H1 (cell line): ENCODE measurements at regions not wholly inside any gene's neighbourhood (a gene's known extent, or its start where the extent isn't known, plus 50 kb on each side); places are given as distances from the start of the nearest gene placed in this dataset.

Experiments
- CTCF ChIP-seq, 3 experiments: IDR thresholded peaks; 1 replicate in 2 of 3; 2 replicates in 1 of 3; pipeline versions ENCODE4 v1.5.1 to v1.6.1; 2011; ENCODE audit warnings: low read length in 3 of 3, mild to moderate bottlenecking in 3 of 3, inconsistent platforms in 2 of 3, low read depth in 1 of 3, moderate library complexity in 1 of 3; ENCODE audit not compliant: insufficient read depth in 1 of 3; ENCODE audit errors: control extremely low read depth in 1 of 3
- EZH2 ChIP-seq: fragments of 200-600 bp; sonication (generic); IDR thresholded peaks from 2 replicates; pipeline ENCODE4 v1.7.1; 2012; ENCODE audit warnings: low read depth, mild to moderate bottlenecking, moderate library complexity, low read length, inconsistent platforms; ENCODE audit not compliant: severe bottlenecking
- GABPA ChIP-seq: IDR thresholded peaks from 2 replicates; pipeline ENCODE4 v1.6.1; 2011; ENCODE audit warnings: mild to moderate bottlenecking, low read length, moderate library complexity, borderline replicate concordance; ENCODE audit not compliant: insufficient read depth
- POLR2A ChIP-seq, 2 experiments: IDR thresholded peaks; 1 replicate in 1 of 2; 2 replicates in 1 of 2; pipeline ENCODE4 v1.6.1; 2011; ENCODE audit warnings: low read depth in 2 of 2, low read length in 2 of 2, mild to moderate bottlenecking in 2 of 2; ENCODE audit errors: control extremely low read depth in 1 of 2

- TF ChIP-seq CTCF (IDR thresholded peaks at IDR 0.05; ENCODE audit: control extremely low read depth in 1 of 3, insufficient read depth in 1 of 3, low read depth in 1 of 3, low read length in 3 of 3) (no peak), GABPA (no peak), EZH2 (no peak), POLR2A (IDR thresholded peaks at IDR 0.05; ENCODE audit: control extremely low read depth in 1 of 2, low read depth in 2 of 2, low read length in 2 of 2) (no peak)
Observed at GRCh38 chr20:16898433-16898832, 150.3 kb downstream of the OTOR start.
